Muscle of leg (tissue), 3 donors: ENCODE measurements at regions not wholly inside any gene's neighbourhood (a gene's known extent, or its start where the extent isn't known, plus 50 kb on each side); places are given as distances from the start of the nearest gene placed in this dataset.

ENCODE experiments used
- DNase-seq: peaks from one replicate; pipeline ENCODE4 v3.0.0; 2013
- H3K27ac ChIP-seq: one replicate; pipeline ENCODE4 v1.5.1; 2013; ENCODE audit warnings: mild to moderate bottlenecking, low read length, control low read depth
- H3K27me3 ChIP-seq: one replicate; pipeline ENCODE4 v1.6.1; 2013; ENCODE audit warnings: low read length; ENCODE audit not compliant: control insufficient read depth, insufficient read depth
- H3K36me3 ChIP-seq: one replicate; pipeline ENCODE4 v1.6.1; 2013; ENCODE audit warnings: low read length; ENCODE audit not compliant: control insufficient read depth, insufficient read depth
- H3K4me1 ChIP-seq: one replicate; pipeline ENCODE4 v1.6.1; 2013; ENCODE audit warnings: low read length; ENCODE audit not compliant: control insufficient read depth, insufficient read depth
- H3K4me3 ChIP-seq: one replicate; pipeline ENCODE4 v1.5.1; 2013; ENCODE audit warnings: low read length, control low read depth
- H3K9me3 ChIP-seq: replicated peaks from 2 replicates; pipeline ENCODE4 v1.6.1; 2013; ENCODE audit warnings: low read depth, low read length; ENCODE audit not compliant: control insufficient read depth
- WGBS: methylation state at CpG from one replicate; pipeline ENCODE4 v1.1.5; 2013; ENCODE audit warnings: missing lambda C conversion rate; ENCODE audit not compliant: insufficient coverage; 5-methylcytosine and 5-hydroxymethylcytosine counted together

- H3K4me1 ChIP-seq, result peaks cover 5% of the 10 kb centered on the region
- H3K9me3 ChIP-seq, result peaks cover 2% of the 10 kb centered on the region
- no peaks in the 10 kb centered on the region for H3K36me3 ChIP-seq
- no peak overlapping the region for H3K27ac ChIP-seq
- H3K4me3 ChIP-seq, result no peak overlapping the region
- no peak for DNase-seq
- H3K27me3 ChIP-seq, result no peaks in the 10 kb centered on the region
- WGBS, result 83% methylated on average over 1 of the region's 1 CpG
Measured at GRCh38 chr9:90027296-90027790, 422.5 kb downstream of the GADD45G start.

- no CpG with 5 or more reads among the region's 1 CpG for WGBS
- Histone ChIP-seq H3K4me1 (peaks cover 5% of the 10 kb centered on the region), H3K9me3 (no peaks in the 10 kb centered on the region), H3K36me3 (no peaks in the 10 kb centered on the region), H3K27ac (no peak overlapping the region), H3K27me3 (no peaks in the 10 kb centered on the region), H3K4me3 (no peak overlapping the region)
- no peak for DNase-seq
Measured at GRCh38 chr9:90029386-90029785, 424.6 kb downstream of the GADD45G start.

- peaks cover 5% of the 10 kb centered on the region for H3K4me1 ChIP-seq
- H3K4me3 ChIP-seq, result no peak overlapping the region
- DNase-seq, result no peak
- H3K27ac ChIP-seq, result no peak overlapping the region
- H3K27me3 ChIP-seq, result no peaks in the 10 kb centered on the region
- H3K9me3 ChIP-seq, result no peaks in the 10 kb centered on the region
- 91% methylated on average over 4 of the region's 5 CpGs for WGBS
- H3K36me3 ChIP-seq, result no peaks in the 10 kb centered on the region
Measured at GRCh38 chr9:90029996-90030395, 425.2 kb downstream of the GADD45G start.

DNA sequence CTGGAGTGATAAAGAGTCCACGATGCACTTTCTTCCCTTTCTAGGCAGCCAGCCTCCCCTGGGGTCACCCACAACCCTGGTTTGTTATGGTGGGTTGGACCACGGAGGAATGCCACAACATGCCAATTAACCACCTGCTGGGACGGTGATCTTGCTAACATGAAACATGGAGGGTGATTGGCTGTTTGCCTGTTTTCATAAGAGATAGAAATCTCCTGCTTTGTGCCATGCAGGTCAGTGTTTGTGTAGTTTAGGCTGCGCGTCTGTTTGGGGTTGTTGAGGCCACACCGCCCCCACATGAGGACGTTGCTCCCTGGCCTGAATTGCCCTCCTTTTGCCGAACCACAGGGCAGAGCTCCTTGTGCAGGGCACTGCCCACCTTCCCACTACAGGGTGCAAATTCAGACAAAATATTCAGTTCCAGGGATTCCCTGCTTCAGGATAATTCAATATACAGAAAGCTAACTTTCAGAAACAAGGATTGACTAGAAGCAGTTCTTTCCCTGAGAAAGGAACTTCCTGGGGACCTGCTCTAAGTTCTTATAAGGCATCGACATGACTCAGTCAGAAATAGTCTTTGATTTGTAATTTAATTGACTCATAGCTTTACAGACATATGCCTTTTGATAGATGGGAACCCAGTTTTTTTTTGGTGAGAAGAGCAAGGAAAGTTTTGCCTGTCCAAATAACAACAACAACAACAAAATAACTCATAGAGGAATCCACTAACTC is 427.6 kb downstream of the GADD45G start:
- no peaks in the 10 kb centered on the region for H3K36me3 ChIP-seq
- no peak for DNase-seq
- H3K27ac ChIP-seq, result no peak overlapping the region
- H3K4me1 ChIP-seq, result no peaks in the 10 kb centered on the region
- no peaks in the 10 kb centered on the region for H3K9me3 ChIP-seq
- 67% methylated on average over 3 of the region's 9 CpGs for WGBS
- H3K27me3 ChIP-seq, result peaks cover 2% of the 10 kb centered on the region
- no peak overlapping the region for H3K4me3 ChIP-seq

DNA sequence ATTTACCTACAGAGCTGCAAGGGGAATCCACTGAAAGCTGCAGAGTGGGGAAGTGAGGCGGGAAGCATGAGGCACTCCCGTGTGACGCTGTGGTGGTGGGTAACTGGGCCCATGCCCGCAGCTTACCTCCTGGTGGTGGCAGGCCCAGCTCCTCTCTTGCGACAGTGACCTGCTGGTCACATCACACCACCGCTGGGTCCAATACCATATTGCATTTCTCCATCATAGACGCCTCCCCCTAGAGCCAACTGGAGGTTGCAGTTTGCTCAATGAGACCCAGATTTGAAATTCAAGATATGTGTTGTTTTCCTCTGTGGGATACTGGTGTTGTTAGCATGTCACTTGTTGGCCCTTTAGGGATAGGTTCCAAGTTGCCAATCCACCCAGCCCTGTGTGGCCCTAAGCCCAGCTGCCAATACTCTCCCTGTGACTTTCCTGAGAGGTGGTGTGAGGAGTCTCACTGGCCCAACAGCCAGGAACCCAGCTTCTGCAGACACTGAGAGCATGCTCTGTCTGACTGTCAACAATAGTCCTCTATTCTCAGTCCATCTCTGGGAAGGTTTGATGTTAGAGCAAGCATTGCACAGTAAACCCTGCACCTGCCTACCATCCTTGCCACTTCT is 428.3 kb downstream of the GADD45G start:
- no peak overlapping the region for H3K4me3 ChIP-seq
- no peaks in the 10 kb centered on the region for H3K4me1 ChIP-seq
- DNase-seq, result no peak
- no peaks in the 10 kb centered on the region for H3K36me3 ChIP-seq
- no peaks in the 10 kb centered on the region for H3K9me3 ChIP-seq
- 100% methylated on average over 1 of the region's 7 CpGs for WGBS
- no peak overlapping the region for H3K27ac ChIP-seq
- peaks cover 2% of the 10 kb centered on the region for H3K27me3 ChIP-seq

- peaks cover 2% of the 10 kb centered on the region for H3K27me3 ChIP-seq
- DNase-seq, result no peak
- no peak overlapping the region for H3K27ac ChIP-seq
- 67% methylated on average over 1 of the region's 5 CpGs for WGBS
- no peaks in the 10 kb centered on the region for H3K9me3 ChIP-seq
- H3K36me3 ChIP-seq, result no peaks in the 10 kb centered on the region
- H3K4me3 ChIP-seq, result no peak overlapping the region
- H3K4me1 ChIP-seq, result no peaks in the 10 kb centered on the region
Measured at GRCh38 chr9:90034071-90034470, 429.3 kb downstream of the GADD45G start.

DNA sequence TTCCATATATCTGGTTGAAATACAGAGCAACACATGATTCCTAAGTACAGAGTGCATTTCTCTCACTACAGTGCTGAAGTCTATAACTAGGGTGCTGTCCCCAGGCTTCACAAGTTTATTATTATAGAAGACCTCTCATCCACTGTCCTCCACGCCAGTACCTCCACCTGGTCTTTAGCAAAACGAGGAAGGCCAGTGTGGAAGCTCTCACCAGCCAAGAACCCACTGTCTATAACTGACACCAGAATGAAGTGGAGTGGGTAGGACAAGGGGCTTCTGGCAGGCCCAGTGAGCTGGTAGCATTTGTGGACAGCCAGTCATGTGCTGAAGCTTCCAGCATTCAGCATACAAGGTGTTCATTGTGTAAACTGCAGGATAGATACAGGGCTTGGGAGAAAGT is 430.7 kb downstream of the GADD45G start:
- H3K27ac ChIP-seq, result no peak overlapping the region
- WGBS, result no CpG with 5 or more reads among the region's 2 CpGs
- DNase-seq, result no peak

DNA sequence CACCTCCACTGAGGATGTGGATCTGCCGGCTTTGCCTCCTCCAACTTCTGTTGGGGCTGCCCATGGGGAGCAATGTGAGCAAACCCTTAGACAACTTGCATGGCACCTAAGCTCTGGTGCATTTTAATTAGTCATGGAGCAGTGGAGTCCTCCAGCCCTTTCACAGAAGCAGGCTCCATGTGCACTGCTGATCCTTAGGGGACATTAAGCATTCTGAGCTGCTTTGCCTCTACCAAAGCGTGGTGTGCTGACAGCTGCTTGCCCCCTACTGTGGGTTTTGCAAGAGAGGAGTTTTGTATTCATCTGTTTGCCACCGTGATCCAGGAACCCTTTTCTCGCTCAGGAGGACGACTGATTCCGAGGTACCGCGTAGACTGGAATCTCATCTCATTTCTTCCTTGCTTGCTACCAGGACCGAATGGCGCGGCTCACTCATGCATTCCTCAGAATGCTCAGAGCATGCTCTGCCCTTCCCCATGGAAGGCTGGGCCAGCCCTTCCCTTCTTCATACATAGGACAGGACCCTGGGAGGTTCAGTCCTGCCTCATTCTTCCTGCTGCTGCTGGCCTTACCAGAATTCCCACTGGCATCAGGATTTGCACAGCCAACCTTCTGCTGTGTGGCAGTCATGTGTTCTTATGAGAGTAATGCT is 432.5 kb downstream of the GADD45G start:
- Histone ChIP-seq H3K9me3 (no peaks in the 10 kb centered on the region), H3K4me3 (no peak overlapping the region), H3K4me1 (no peaks in the 10 kb centered on the region), H3K27me3 (peaks cover 2% of the 10 kb centered on the region), H3K27ac (no peak overlapping the region), H3K36me3 (no peaks in the 10 kb centered on the region)
- 77% methylated on average over 9 of the region's 11 CpGs for WGBS
- DNase-seq, result peak; percentile 15

More for the DNA sequence above, 430.7 kb downstream of the GADD45G start:
- Histone ChIP-seq H3K36me3 (no peaks in the 10 kb centered on the region), H3K4me1 (no peaks in the 10 kb centered on the region), H3K9me3 (no peaks in the 10 kb centered on the region), H3K4me3 (no peak overlapping the region), H3K27me3 (peaks cover 2% of the 10 kb centered on the region)

- DNase-seq, result no peak
- H3K27me3 ChIP-seq, result peaks cover 2% of the 10 kb centered on the region
- H3K36me3 ChIP-seq, result no peaks in the 10 kb centered on the region
- WGBS, result 82% methylated on average over 6 of the region's 9 CpGs
- no peaks in the 10 kb centered on the region for H3K4me1 ChIP-seq
- no peaks in the 10 kb centered on the region for H3K9me3 ChIP-seq
- H3K4me3 ChIP-seq, result no peak overlapping the region
- H3K27ac ChIP-seq, result no peak overlapping the region
Measured at GRCh38 chr9:90038763-90039162, 434.0 kb downstream of the GADD45G start.

GRCh38 chr9:90044263-90044662 is 439.5 kb downstream of the GADD45G start:
- no peaks in the 10 kb centered on the region for H3K9me3 ChIP-seq
- 49% methylated on average over 4 of the region's 6 CpGs for WGBS
- DNase-seq, result no peak
- H3K4me1 ChIP-seq, result no peaks in the 10 kb centered on the region
- no peak overlapping the region for H3K27ac ChIP-seq
- H3K27me3 ChIP-seq, result no peaks in the 10 kb centered on the region
- no peaks in the 10 kb centered on the region for H3K36me3 ChIP-seq
- no peak overlapping the region for H3K4me3 ChIP-seq
